OCI-LY1 (cell line): ENCODE measurements at regions not wholly inside any gene's neighbourhood (a gene's known extent, or its start where the extent isn't known, plus 50 kb on each side); places are given as distances from the start of the nearest gene placed in this dataset.

Experiments used
- H2AFZ ChIP-seq: fragments of 200-600 bp; sonication (generic), shearing (Covaris generic); 2 replicates; pipeline ENCODE4 v1.6.0; 2014; ENCODE audit warnings: antibody characterized with exemption, mild to moderate bottlenecking, low read length
- H3F3A ChIP-seq: fragments of 200-600 bp; sonication (generic), shearing (Covaris generic); 2 replicates; pipeline ENCODE4 v1.6.0; 2014; ENCODE audit warnings: mild to moderate bottlenecking, antibody characterized with exemption, low read length, moderate library complexity; ENCODE audit not compliant: insufficient read depth
- H3K27ac ChIP-seq: fragments of 200-600 bp; sonication (generic); 2 replicates; pipeline ENCODE4 v1.5.1; 2014; ENCODE audit warnings: low read length, mixed run types, mild to moderate bottlenecking, low read depth; ENCODE audit not compliant: poor library complexity, severe bottlenecking
- H3K27me3 ChIP-seq: fragments of 200-600 bp; sonication (generic); 2 replicates; pipeline ENCODE4 v1.6.0; 2014; ENCODE audit warnings: antibody characterized with exemption, mild to moderate bottlenecking, low read length, moderate library complexity; ENCODE audit not compliant: insufficient read depth
- H3K36me3 ChIP-seq: fragments of 200-600 bp; sonication (generic); 2 replicates; pipeline ENCODE4 v1.6.1; 2014; ENCODE audit warnings: mild to moderate bottlenecking, antibody characterized with exemption, low read length, moderate library complexity, mixed read lengths; ENCODE audit not compliant: insufficient read depth
- H3K4me1 ChIP-seq: fragments of 200-600 bp; sonication (generic); 2 replicates; pipeline ENCODE4 v1.5.1; 2014; ENCODE audit warnings: mild to moderate bottlenecking, low read length, moderate library complexity; ENCODE audit not compliant: insufficient read depth, severe bottlenecking
- H3K4me2 ChIP-seq: fragments of 200-600 bp; sonication (generic), shearing (Covaris generic); 2 replicates; pipeline ENCODE4 v1.6.1; 2014; ENCODE audit warnings: low read length
- H3K4me3 ChIP-seq: fragments of 200-600 bp; sonication (generic); 2 replicates; pipeline ENCODE4 v1.5.1; 2014; ENCODE audit warnings: low read length, low read depth, mild to moderate bottlenecking, mixed read lengths; ENCODE audit not compliant: poor library complexity, severe bottlenecking
- H3K79me2 ChIP-seq: fragments of 200-600 bp; shearing (Covaris generic); 2 replicates; pipeline ENCODE4 v1.6.1; 2016; ENCODE audit warnings: mixed run types, low read length, mixed read lengths; ENCODE audit not compliant: insufficient read depth
- H3K9ac ChIP-seq: fragments of 200-600 bp; sonication (generic), shearing (Covaris generic); 2 replicates; pipeline ENCODE4 v1.6.1; 2014; ENCODE audit warnings: mild to moderate bottlenecking, low read length, mixed read lengths
- H3K9me2 ChIP-seq: fragments of 200-600 bp; sonication (generic), shearing (Covaris generic); 2 replicates; pipeline ENCODE4 v1.6.1; 2014; ENCODE audit warnings: low read depth, mild to moderate bottlenecking, low read length, mixed read lengths
- H3K9me3 ChIP-seq: fragments of 200-600 bp; shearing (Covaris generic); 2 replicates; pipeline ENCODE4 v1.6.1; 2014; ENCODE audit warnings: low read length, mixed read lengths
- H4K20me1 ChIP-seq: fragments of 200-600 bp; sonication (generic), shearing (Covaris generic); 2 replicates; pipeline ENCODE4 v1.6.0; 2016; ENCODE audit warnings: mild to moderate bottlenecking, low read length; ENCODE audit not compliant: insufficient read depth
- CTCF ChIP-seq: fragments of 200-600 bp; sonication (generic), shearing (Covaris generic); IDR thresholded peaks from 2 replicates; pipeline ENCODE4 v1.5.1; 2017; ENCODE audit warnings: mild to moderate bottlenecking, antibody characterized with exemption, low read length, moderate library complexity, mixed read lengths
- EZH2 ChIP-seq: fragments of 200-600 bp; sonication (generic), shearing (Covaris generic); IDR thresholded peaks from 2 replicates; pipeline ENCODE4 v1.8.0; 2017; ENCODE audit warnings: borderline replicate concordance, mixed run types, mild to moderate bottlenecking, antibody characterized with exemption, low read length, moderate library complexity, mixed read lengths

DNA sequence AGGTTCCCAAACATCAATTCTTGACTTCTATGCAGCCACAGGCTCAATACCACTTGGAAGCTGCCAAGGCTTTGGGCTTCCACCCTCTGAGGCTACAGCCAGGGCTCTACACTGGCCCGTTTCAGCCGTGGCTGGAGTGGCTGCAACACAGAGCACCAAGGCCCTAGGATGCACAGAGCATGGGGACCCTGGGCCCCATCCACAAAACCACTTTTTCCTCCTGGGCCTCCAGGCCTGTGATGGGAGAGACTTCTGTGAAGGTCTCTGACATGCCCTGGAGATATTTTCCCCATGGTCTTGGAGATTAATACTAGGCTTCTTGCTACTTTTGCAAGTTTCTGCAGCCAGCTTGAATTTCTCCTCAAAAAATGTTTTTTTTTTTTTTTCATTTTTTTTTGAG is 655.4 kb upstream of the ZP4 start:
- Histone ChIP-seq H3K4me3 (no peak overlapping the region), H2AFZ (no peak overlapping the region), H3K9me2 (no peaks in the 10 kb centered on the region), H3K79me2 (no peaks in the 10 kb centered on the region), H3K9ac (no peak overlapping the region), H3K4me1 (no peaks in the 10 kb centered on the region), H3F3A (no peaks in the 10 kb centered on the region), H4K20me1 (no peaks in the 10 kb centered on the region), H3K36me3 (no peaks in the 10 kb centered on the region), H3K27me3 (no peaks in the 10 kb centered on the region), H3K9me3 (no peaks in the 10 kb centered on the region), H3K4me2 (no peak overlapping the region), H3K27ac (no peak overlapping the region)
- TF ChIP-seq EZH2, result no peak
- TF ChIP-seq CTCF, result no peak

DNA sequence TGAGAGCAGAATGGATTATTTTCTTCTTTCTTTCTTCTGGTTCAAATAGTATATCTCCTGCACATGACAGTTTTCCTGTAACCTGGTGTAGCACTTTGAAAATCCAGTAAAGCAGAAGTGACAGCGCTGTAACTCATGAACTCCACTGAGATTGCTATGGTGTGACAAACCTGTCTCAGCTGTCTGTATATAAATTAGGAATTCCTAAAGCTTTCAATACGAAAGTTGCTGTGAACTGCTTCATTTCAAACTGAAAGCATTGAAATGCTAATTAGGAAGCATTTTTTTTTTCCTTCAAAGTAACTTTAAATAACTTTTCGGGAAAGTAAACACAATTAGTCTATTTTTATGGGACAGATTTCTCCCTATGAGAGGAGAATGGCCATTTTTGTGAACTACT is 646.9 kb upstream of the ZP4 start:
- Histone ChIP-seq H3K9me3 (no peaks in the 10 kb centered on the region), H3F3A (no peaks in the 10 kb centered on the region), H2AFZ (no peak overlapping the region)

DNA sequence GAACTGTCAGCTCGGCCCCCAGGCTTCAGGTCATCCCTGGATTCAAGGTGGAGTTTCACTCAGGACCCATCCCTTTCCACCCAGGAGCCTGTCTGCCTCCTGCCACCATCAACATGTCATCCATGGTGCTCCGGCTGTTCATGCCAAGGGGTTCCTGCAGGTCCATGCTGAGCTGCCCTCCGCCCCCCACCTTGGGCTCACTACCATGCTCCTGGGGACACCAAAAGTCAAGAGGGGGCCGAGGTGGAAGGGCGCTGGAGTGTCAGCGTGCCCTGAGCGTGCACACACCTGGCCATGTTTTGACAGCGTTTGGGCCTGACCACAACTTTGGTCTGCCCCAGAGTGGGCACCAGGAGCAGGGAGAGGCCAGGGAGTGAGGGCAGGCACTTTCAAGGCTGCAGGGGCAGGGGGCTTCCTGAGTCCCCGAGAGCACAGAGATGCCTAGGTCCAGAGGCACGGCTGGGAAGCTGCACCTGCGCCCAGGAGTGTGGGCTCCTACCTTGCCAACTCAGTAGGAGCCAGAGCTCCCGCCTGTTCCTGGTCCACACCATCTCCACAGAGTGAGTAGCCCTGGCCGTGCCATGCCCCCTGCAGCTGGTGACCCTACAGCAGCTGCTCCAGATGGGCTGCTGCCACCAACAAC is 639.6 kb upstream of the ZP4 start:
- Histone ChIP-seq H3F3A (no peaks in the 10 kb centered on the region), H3K27ac (no peak overlapping the region), H3K9ac (no peak overlapping the region), H3K4me2 (no peak overlapping the region), H3K79me2 (no peaks in the 10 kb centered on the region), H4K20me1 (no peaks in the 10 kb centered on the region), H3K36me3 (no peaks in the 10 kb centered on the region), H2AFZ (no peak overlapping the region), H3K4me1 (no peaks in the 10 kb centered on the region), H3K9me3 (no peaks in the 10 kb centered on the region), H3K9me2 (no peaks in the 10 kb centered on the region), H3K4me3 (no peak overlapping the region), H3K27me3 (no peaks in the 10 kb centered on the region)
- TF ChIP-seq EZH2, result no peak
- no peak for TF ChIP-seq CTCF

More for the DNA sequence above, 646.9 kb upstream of the ZP4 start:
- Histone ChIP-seq H3K4me3 (no peak overlapping the region), H4K20me1 (no peaks in the 10 kb centered on the region), H3K4me1 (no peaks in the 10 kb centered on the region), H3K4me2 (no peak overlapping the region), H3K36me3 (no peaks in the 10 kb centered on the region), H3K9ac (no peak overlapping the region), H3K27ac (no peak overlapping the region), H3K27me3 (no peaks in the 10 kb centered on the region), H3K79me2 (no peaks in the 10 kb centered on the region), H3K9me2 (no peaks in the 10 kb centered on the region)
- TF ChIP-seq CTCF, result no peak
- TF ChIP-seq EZH2, result no peak
